ENCODE measurements at regions not wholly inside any gene's neighbourhood (a gene's known extent, or its start where the extent isn't known, plus 50 kb on each side); places are given as distances from the start of the nearest gene placed in this dataset.

DNA sequence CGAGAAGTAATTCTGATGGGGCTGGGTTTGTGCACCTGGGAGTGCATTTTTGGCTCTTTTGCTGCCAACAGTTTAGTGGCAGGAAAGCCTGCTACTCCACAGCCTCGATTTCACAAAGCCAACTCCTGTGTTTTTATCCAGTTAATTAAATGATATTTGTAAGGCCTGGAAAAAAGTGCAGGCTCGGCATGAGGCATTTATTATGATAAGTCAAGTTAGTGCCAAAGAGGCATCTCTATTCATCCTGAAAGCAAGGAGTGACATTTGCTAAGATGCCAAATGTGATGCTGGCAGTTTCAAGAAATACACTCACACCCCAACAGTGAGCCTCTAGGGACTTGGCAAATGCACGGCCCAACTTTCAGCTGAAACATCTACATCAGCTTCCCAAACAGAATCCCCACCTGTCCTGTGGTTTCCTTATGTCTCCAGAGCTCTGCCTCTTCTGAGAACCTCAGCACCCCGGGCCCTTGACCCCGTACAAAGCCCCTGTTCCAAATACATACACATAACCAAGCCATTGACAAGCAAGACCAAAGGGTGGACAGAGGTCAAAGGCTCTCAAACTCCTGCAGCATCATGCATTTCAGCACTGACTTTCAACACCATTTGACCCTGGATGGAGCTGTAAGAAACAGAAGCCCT, 955.1 kb upstream of the TMEM132C start:
- TF ChIP-seq, protein P1, sequence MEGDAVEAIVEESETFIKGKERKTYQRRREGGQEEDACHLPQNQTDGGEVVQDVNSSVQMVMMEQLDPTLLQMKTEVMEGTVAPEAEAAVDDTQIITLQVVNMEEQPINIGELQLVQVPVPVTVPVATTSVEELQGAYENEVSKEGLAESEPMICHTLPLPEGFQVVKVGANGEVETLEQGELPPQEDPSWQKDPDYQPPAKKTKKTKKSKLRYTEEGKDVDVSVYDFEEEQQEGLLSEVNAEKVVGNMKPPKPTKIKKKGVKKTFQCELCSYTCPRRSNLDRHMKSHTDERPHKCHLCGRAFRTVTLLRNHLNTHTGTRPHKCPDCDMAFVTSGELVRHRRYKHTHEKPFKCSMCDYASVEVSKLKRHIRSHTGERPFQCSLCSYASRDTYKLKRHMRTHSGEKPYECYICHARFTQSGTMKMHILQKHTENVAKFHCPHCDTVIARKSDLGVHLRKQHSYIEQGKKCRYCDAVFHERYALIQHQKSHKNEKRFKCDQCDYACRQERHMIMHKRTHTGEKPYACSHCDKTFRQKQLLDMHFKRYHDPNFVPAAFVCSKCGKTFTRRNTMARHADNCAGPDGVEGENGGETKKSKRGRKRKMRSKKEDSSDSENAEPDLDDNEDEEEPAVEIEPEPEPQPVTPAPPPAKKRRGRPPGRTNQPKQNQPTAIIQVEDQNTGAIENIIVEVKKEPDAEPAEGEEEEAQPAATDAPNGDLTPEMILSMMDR (IDR thresholded peaks at IDR 0.05): no peak
- TF ChIP-seq ZFX (IDR thresholded peaks at IDR 0.05; ENCODE audit: borderline replicate concordance): no peak
